ENCODE measurements at regions not wholly inside any gene's neighbourhood (a gene's known extent, or its start where the extent isn't known, plus 50 kb on each side); places are given as distances from the start of the nearest gene placed in this dataset.

GRCh38 chr1:209046935-209047334, 536.6 kb upstream of the CAMK1G start:
- DNase-seq = no peak

- DNase-seq = no peak
Measured at GRCh38 chr1:209048941-209049669, 534.4 kb upstream of the CAMK1G start.

GRCh38 chr1:209051570-209051969, 531.9 kb upstream of the CAMK1G start:
- DNase-seq = no peak

GRCh38 chr1:209053587-209053986, 529.9 kb upstream of the CAMK1G start:
- no peak for DNase-seq

- no peak for DNase-seq
Measured at GRCh38 chr1:209057083-209057482, 526.4 kb upstream of the CAMK1G start.

- DNase-seq = no peak
Measured at GRCh38 chr1:209057901-209058300, 525.6 kb upstream of the CAMK1G start.

GRCh38 chr1:209059376-209059775, 524.1 kb upstream of the CAMK1G start:
- DNase-seq = no peak

GRCh38 chr1:209059981-209060380, 523.5 kb upstream of the CAMK1G start:
- no peak for DNase-seq

GRCh38 chr1:209062081-209062620, 521.4 kb upstream of the CAMK1G start:
- DNase-seq = no peak

DNA sequence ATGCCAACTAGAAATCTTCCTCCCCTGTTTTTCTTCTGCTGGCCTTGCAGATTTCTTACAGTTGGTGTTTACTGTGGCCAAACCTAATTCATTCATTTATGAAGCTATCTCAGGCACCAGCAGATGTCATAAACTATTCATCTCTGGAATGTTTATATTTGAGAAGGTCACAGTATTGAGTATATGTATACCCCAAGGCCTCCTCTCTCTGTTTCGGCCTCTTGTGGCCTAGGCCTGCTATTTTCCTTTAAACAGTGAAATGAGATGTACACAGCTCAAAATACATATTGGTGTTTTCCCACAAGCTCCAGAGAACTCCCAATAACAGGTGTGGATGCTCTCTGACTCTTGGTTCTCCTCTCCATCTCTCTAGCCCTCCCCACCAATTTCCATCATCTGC, 520.7 kb upstream of the CAMK1G start:
- DNase-seq = no peak

DNA sequence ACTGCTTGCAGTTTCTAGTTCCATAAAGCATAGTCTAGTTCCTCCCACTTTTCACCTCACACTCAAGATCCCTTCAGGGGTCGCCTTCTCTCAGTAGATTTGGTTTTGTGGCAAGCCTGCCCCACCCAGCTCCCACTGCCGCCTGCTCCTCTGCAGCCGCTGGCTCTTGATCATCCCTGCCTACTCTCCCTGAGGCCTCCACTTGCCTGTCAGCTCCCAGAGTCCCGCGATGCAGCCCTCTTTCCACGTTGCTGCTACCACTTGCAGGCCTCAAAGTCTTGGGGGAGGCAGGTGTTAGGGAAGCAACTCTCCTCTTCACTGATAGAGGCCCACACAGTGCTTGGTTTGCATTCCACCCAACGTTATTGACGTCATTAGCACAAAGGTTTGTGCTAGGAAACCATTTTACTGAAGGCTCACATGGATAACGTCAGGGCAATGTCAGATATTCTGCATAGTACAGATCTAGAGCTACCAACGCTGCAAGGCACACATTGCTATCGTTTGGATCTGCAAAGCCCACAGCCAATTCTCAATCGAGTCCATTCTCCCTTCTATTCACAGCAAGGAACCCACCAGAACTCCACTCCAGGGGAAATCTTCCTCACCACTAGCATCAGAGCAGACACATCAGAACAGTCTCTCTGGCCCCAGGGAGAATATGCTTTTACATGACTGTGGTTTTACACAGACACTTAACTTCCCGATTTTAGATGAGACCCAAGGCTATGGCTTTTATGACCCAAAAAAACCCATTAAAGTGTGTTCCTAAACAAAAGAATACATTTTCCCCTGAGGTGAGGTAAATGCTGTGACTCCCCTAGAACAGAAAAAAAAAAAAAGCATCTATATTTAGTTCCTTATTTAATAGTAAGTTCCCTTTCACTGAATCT, 519.5 kb upstream of the CAMK1G start:
- no peak for DNase-seq

DNA sequence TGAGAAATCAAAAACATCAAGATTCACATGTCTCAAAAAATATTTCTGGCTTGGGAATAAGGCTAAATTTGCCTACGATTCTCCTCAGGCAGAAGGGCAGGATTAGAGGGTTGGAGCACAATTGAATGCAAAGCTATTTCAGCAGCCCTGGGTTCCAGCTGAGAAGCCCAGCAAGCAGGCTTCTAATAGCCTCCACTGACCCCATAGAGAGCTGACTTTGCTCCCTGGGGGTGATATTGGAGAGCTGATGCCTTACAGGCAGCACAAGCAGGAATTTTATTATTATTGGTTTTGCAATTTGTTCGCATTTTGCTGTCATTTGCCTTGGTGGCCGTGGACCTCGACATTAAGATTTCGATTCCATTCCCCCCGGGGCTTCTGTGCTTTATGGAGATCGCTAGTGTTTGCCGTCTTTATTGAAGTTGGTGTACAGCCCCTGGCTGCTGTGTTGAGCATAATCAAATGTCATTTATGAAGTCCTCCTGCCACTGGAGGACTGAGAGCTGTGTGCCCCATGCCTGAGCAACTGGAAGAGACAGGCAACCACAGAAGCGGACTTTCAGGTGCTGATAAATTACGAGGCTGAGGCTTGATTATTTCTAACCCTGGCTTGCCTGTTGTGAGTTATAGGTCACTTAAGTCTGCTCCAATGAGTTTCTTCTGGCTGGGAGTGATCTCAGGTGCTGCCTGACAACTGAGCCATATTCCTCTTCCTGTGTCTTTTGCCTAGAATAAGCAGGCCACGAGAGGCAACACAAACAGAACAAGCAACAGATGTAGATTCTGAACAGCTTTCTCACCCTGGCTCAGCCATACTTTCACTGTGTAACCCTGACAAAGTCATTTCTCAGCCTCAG, 518.4 kb upstream of the CAMK1G start:
- no peak for DNase-seq

GRCh38 chr1:209072481-209072880, 511.0 kb upstream of the CAMK1G start:
- no peak for DNase-seq

DNA sequence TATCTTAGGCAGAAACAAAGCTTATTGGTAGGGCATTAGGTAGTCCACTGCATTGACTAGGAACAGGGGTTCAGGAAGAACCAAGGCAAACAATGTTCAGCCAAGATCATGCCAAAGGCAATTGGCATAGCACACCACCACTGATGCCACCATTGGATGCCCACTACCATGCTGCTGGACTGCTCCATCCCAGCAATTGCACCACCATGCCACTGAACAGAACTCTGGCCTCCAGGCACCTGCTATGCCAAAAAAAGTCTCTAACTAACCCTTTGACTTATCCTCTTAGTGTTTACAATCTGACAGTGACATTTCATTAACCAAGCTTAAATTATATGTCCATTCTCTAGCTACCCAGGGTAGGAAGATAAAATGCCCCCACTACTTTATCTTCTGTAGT, 509.6 kb upstream of the CAMK1G start:
- DNase-seq = no peak

DNA sequence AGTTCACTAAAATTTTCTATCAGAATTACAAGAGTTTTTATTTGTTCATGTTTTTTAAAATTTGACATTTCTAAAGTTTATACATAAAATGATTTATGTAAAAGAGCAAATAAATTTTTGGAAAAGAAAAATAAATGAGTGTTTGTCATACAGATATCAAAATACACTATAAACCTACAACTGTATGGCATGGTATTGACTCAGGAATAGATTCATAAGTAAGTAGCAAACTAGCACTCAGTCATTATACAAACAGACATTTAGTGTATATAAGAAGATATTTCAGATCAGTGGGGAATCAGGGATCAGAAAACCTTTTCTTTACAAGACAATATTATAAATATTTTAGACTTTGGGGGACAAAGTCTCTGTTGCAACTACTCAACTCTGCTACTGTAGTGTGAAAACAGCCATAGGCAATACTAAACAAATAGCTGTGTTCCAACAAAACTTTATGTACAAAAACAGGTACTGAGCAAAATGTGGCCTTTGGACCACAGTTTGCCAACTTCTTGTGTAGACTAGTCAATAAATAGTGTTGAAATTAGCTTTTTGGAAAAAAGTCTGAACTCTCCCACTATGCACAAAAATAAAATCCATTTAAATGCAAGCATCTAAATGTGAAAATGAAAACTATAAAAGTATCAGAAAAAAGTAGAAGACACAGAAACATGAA, 508.8 kb upstream of the CAMK1G start:
- no peak for DNase-seq

- DNase-seq = no peak
Measured at GRCh38 chr1:209076688-209077087, 506.8 kb upstream of the CAMK1G start.

DNA sequence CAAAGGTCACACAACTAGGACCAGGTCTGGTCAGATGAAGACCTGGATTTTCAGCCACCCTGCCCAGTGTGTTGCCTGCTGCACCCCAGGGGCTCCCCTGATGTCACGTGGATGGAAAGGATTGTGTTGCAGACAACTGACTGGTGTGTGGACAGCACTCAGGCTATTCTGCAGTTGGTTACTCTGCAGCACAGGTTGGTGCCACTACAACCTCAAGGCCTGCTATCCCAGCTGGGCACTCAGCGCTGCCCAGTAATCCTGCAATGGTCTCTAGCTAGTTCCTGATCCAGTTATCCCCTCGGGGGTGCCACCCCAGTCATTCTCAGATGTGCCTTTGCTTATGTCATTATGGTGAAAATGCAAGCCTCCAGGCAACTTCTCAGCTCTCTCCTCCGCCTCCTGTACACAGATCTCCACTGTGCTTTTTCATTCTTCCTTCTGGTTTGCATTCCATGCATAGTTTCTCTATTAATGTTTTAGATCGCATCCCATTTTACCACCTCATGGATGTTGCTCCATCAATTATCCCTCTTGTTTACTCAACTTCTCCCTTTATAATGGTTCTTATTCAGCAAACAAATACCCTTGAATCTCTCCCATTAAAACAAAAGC, 503.2 kb upstream of the CAMK1G start:
- DNase-seq = no peak

- DNase-seq = no peak
Measured at GRCh38 chr1:209086486-209087192, 496.9 kb upstream of the CAMK1G start.

DNA sequence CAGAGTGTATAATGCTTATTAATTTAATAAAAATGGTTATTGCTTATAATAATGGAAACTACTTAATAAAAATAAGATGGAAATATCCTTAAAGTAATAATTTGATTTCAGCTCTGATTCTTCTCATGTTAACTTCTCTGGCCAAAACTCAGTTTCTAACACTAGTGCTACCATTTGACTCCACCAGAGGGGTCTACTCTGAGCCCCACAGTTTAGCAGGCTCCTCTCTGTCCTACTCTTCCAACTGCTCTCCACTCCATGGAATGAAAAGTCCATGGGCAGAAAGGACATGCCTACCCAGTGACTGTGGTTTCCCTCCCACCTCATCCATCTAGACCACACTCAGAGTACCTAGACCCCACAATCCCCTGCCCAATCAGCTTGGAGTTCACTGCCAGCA, 489.1 kb upstream of the CAMK1G start:
- DNase-seq = no peak

GRCh38 chr1:209095627-209096595, 487.6 kb upstream of the CAMK1G start:
- no peak for DNase-seq
